Frontal cortex (tissue), 3 donors: ENCODE measurements at regions not wholly inside any gene's neighbourhood (a gene's known extent, or its start where the extent isn't known, plus 50 kb on each side); places are given as distances from the start of the nearest gene placed in this dataset.

ENCODE experiments used
- DNase-seq, 2 donors: peaks; one replicate each; pipeline ENCODE4 v3.0.0; 2012; ENCODE audit warnings: low spot score in 2 of 2
- FAIRE-seq: peaks from 2 replicates; lab custom pipeline; 2012; peaks lifted over from hg19 to GRCh38; lab: Jason Lieb, UNC
- donor health status: control.
- donor health status: control.
- donor health status: control.

GRCh38 chr3:99071096-99071495, 169.6 kb upstream of the DCBLD2 start:
- FAIRE-seq: no peak

DNA sequence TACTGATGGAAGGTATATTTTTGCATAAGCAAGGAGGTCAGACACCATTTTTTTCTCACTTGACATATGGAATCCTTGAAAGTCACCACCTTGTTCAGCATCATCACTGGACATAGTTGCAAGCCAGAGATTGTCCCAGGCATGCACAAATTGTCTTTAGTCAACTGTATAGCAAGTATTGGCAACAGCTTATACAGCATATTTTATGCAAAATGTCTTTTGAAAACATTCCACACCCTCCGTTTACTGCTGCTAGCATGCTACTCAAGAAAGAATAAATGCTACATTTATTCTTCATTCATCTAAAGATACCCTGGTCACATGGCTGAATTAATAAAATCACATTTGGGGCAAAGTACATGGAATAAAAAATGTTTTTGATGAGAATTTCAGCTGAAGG, 168.5 kb upstream of the DCBLD2 start:
- no peak for DNase-seq
- FAIRE-seq: no peak

More at GRCh38 chr3:99071096-99071495, 169.6 kb upstream of the DCBLD2 start:
- DNase-seq: no peak

- DNase-seq (no peak), FAIRE-seq (no peak)
Observed at GRCh38 chr3:99066863-99067262, 165.4 kb upstream of the DCBLD2 start.

DNA sequence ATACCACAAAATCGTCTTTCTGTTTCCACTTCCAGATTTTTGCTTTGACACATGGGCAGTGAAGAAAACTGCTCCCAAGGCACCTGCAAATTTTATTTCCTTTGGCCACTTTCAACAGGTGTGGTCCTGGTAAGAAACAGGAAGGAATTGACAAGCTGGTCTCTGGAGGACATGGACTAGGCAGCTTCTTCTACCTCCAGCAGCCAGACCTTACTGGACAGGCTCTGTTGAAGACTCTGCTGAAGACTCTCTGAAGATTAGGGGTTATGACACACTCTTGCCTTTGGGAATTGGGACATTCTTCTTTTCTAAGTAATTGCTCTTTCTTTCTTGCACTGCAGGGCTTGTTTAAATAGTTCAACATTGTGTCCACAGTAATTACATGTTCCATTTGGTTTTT, 147.7 kb upstream of the DCBLD2 start:
- no peak for FAIRE-seq

GRCh38 chr3:99041747-99042146, 140.3 kb upstream of the DCBLD2 start:
- FAIRE-seq (no peak), DNase-seq (no peak)

More for the DNA sequence above, 147.7 kb upstream of the DCBLD2 start:
- no peak for DNase-seq

- DNase-seq (no peak), FAIRE-seq (no peak)
Observed at GRCh38 chr3:99031778-99032177, 130.3 kb upstream of the DCBLD2 start.

DNA sequence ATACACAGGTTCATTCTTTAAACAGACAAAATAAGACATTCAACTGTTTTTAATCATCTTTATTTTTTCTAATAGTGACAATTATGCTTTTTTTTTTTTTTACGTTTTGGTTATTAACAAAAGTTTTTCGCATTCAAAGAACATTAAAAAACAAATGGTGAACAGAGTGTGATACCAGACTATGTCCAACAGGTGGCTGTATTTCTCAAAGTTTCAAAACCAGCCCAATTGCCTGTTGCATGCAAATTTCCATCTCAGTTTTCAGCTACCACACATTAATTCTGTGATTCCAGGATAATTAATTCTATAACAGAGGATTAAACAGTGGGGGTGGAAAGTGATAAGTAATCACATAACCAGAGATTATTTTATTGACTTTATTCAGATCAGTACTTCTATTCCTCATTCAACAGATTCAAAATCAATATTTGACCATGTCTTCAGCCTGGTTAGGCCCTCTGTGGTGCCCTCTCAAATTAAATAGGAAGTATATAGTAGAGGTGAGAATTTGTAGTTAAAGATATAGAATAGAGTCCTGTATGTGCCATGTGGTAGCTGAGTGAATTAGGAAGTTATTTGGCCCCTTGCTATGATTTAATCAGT, 122.2 kb upstream of the DCBLD2 start:
- peak; percentile 97 for FAIRE-seq
- DNase-seq: peak; percentile 10 to 19

DNA sequence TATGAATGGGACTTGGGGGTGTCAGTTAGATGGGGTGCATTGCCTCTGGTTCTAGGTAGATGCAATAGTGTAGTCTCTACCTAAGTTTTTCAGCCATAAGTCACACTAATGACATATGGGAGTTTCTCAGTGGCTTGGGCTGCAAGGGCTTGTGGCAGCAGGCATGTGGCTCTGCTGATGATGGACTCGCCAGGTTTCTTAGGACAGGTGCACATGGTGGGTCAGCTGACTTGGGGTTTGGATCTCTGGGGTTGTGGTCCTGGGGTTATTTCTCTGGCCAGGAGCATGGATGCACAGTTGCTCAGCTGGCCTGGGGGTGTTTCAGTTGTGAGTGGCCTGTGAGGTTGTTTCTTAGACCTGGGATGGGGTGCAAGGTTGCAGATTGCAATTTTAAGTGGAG, 120.0 kb upstream of the DCBLD2 start:
- FAIRE-seq (no peak), DNase-seq (no peak)

- FAIRE-seq: no peak
Observed at GRCh38 chr3:99016452-99016851, 115.0 kb upstream of the DCBLD2 start.

DNA sequence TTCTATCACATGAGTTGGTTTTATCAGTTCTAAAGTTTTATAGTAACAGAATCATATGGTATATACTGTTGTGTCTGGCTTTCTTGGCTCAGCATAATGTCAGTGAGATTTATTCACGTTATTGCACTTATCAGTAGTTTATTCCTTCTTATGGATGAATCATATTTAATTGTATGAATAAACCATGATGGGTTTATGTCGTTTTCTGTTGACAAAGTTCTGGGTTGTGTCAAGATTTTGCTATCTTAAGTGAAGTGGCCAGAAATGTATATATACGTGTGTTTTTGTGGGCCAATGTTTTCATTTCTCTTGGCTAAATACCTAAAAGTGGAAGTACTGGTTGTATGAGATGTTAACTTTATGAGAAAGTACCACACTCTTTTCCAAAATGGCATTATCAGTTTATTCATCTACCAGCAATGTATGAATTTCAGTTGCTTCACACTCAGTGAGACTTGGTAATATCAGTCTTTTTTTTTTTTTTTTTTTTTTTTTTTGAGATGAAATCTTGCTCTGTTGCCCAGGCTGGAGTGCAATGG, 112.4 kb upstream of the DCBLD2 start:
- FAIRE-seq (no peak), DNase-seq (no peak)

More at GRCh38 chr3:99016452-99016851, 115.0 kb upstream of the DCBLD2 start:
- no peak for DNase-seq

DNA sequence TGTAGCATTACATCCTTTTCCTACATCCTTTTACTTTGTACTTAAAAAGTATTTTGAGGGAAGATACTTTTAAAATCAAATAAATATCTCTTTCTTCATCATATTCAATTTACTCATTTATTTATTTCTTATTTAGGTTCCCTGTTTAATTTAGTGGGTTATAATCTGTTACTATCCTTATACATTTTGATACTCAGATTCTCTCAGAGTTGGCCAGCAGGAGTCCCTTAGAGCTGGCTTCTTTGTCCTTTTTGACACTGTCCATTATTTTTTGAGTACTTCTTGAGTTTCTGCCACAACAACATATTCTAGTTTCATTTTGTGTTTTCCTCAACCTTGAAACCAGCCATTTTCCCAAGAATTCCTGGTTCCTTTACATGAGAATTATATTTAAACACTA, 111.6 kb upstream of the DCBLD2 start:
- FAIRE-seq (no peak), DNase-seq (no peak)

- DNase-seq (no peak), FAIRE-seq (no peak)
Observed at GRCh38 chr3:99012051-99012450, 110.6 kb upstream of the DCBLD2 start.

DNA sequence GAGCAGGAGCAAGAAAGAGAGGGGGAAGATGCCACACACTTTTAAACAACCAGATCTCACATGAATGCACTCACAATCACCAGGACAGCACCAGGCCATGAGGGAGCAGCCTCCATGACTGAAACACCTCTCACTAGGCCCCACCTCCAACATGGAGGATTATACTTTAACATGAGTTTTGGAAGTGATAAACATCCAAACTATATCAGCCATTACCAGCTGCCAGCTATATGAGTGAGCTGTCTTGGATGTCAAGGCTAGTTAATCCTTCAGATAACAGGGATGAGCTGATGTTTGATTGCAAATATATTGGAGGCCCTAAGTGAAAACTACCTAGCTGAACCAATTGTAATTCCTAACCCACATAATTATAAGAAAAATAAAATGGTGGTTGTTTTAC, 108.4 kb upstream of the DCBLD2 start:
- FAIRE-seq (no peak), DNase-seq (no peak)

GRCh38 chr3:99006686-99007085, 105.2 kb upstream of the DCBLD2 start:
- DNase-seq (no peak), FAIRE-seq (no peak)

- no peak for DNase-seq
- FAIRE-seq: no peak
Observed at GRCh38 chr3:98999675-99000074, 98.2 kb upstream of the DCBLD2 start.

DNA sequence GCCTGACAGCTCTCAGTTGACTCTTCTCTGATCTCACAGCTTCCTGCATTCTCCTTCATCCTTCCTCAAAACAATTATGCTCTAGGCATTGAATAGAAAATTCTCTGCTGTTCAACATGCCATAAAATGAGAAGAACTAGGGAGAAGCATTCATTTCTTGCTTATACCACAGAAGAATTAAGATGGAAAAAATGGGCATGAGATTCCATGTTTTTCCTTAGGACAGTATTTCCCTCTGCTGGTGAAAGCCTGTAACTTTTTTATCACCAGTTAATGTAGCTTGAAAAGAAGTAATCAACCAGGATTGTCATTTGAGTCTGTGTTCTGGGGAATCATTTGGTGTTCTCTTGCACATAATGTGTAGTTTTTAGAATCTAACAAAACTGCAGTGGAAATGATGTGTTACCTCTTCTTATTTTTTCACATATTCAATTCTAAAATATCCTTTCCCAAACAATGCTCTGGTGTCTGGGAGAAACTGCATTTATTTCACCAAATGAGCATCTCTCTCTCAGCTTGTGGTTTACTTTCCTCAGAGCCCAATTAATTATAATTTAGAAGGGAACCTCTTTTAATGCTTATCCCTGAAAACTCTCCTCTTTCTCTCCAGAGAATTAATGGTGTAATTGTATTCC, 92.8 kb upstream of the DCBLD2 start:
- FAIRE-seq: peak; percentile 60

DNA sequence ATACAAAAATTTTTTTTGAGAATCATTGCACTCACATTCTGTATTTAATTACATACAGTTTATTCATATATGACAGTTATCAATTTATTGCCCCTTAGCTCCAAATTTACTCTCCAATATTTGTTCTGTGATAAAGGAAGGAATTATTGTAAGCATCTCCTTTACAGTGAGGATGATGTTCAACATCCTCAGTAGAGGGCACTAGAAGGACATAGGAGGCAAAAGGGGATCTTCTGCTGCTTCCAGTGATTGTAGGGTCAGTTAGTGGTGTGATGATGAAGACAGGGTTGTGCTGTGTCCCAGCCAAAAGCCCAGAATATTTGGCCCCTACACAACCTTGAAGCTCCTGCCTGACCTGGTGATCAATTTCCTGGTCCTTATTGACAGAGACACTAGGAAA, 89.9 kb upstream of the DCBLD2 start:
- DNase-seq: no peak
- no peak for FAIRE-seq

More for the DNA sequence above, 92.8 kb upstream of the DCBLD2 start:
- DNase-seq: peak; percentile 5 to 10

DNA sequence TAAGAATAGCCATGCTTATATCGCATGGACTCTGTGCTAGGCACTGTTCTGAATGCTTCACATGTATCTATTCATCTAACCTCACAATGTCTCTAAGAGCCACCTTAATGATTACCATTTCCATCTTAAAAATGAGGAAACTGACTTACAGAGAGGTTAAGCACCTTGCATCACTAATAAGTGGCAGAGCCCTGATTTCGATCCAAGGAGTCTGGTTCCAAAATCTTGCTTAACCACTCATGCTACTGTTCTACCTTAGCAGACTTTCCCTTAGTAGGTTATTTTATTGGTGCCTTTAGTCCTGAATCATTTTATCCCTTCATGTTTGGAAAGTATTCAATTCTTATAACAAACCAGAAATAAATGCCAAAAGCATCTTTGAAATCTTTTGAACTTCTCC, 89.2 kb upstream of the DCBLD2 start:
- DNase-seq: no peak
- no peak for FAIRE-seq

- DNase-seq: no peak
- FAIRE-seq: no peak
Observed at GRCh38 chr3:98986073-98986472, 84.6 kb upstream of the DCBLD2 start.

- no peak for FAIRE-seq
Observed at GRCh38 chr3:98985431-98985830, 83.9 kb upstream of the DCBLD2 start.

GRCh38 chr3:98984024-98984423, 82.5 kb upstream of the DCBLD2 start:
- DNase-seq (no peak), FAIRE-seq (no peak)

More at GRCh38 chr3:98985431-98985830, 83.9 kb upstream of the DCBLD2 start:
- no peak for DNase-seq

DNA sequence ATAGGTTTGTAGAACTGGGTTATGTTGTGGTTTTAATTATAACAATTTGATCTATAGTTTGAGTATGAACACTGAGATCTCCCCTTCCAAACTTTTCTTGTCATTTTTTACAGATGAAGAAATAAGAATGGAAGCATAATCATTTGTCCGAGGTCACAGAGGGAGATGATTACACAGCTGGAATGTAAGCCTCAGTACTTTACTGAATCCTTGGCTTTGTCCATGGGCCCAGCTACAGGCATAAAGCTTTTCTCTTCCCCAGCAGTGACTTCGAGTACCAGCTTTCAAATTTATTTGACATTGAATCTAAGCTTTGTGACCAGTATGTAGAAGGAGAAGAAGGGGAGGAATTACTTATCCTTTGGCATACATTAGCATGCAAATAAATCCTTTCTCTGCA, 80.9 kb upstream of the DCBLD2 start:
- no peak for FAIRE-seq

More for the DNA sequence above, 80.9 kb upstream of the DCBLD2 start:
- no peak for DNase-seq
